ENCODE measurements at regions not wholly inside any gene's neighbourhood (a gene's known extent, or its start where the extent isn't known, plus 50 kb on each side); places are given as distances from the start of the nearest gene placed in this dataset.
"Not testable (repeated sequence)": the region's sequence is repeated elsewhere in the genome, so short reads cannot be mapped to it uniquely, and the experiment has no call there.

DNA sequence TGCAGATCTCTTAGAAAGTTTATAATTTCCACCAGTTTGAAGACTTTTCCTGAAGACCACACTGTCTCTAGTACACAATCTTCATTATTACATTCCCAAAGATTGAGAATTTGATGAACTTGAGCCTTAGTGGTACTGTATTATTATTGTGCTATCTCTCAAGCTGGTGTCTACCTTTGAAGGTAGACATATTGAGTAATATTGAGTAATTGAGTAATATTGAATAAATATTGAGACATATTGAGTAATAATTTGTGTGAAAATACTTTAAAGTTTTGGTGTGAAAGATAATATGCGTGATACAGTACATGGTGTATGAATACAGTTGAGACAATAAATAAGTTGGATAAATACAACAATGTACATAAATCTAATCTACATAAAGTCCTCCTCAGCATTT, 613.1 kb upstream of the ADGRL2 start:
- Histone ChIP-seq H3K9ac (ENCODE audit: insufficient read length, low read depth) (no peak overlapping the region), H3K9me3 (ENCODE audit: insufficient read depth, low read length) (no peaks in the 10 kb centered on the region), H3K4me1 (ENCODE audit: insufficient read depth, insufficient read length) (no peaks in the 10 kb centered on the region), H3K27me3 (ENCODE audit: insufficient read depth, insufficient read length) (no peaks in the 10 kb centered on the region), H3K36me3 (ENCODE audit: insufficient read depth, insufficient read length, low read length) (no peaks in the 10 kb centered on the region), H3K4me3 (ENCODE audit: insufficient read length, low read depth) (no peak overlapping the region)
- TF ChIP-seq YY1 (IDR thresholded peaks at IDR 0.05; ENCODE audit: insufficient read depth, insufficient read length) (no peak), ZNF274 (IDR thresholded peaks at IDR 0.05; ENCODE audit: low read depth, low read length) (no peak), SUZ12 (IDR thresholded peaks at IDR 0.05; ENCODE audit: extremely low read depth, insufficient read depth, insufficient read length) (no peak)
- DNase-seq (ENCODE audit: low read depth, low spot score) = no peak

DNA sequence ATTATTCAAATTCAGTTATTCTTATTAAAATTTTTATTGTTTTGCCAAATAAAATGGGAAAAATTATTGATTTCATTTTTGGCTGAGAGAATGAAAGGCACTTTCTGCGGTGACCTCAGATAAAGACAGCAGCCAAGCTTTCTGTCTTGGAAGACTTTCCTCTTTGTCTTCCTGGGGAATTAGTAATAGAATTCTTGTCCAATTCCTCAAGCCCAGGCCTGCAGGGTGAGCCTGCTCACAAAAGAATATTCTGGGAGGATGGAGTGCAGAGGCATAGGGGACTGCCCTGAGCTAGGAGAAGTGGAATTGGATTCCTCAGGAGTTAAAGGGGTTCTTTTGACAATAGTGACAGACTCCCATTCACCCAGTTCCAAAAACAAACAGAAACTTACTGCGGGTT, 614.5 kb upstream of the ADGRL2 start:
- Histone ChIP-seq H3K27me3 (ENCODE audit: insufficient read depth, insufficient read length) (no peaks in the 10 kb centered on the region), H3K4me1 (ENCODE audit: insufficient read depth, insufficient read length) (no peaks in the 10 kb centered on the region), H3K36me3 (ENCODE audit: insufficient read depth, insufficient read length, low read length) (no peaks in the 10 kb centered on the region), H3K9ac (ENCODE audit: insufficient read length, low read depth) (no peak overlapping the region), H3K9me3 (ENCODE audit: insufficient read depth, low read length) (no peaks in the 10 kb centered on the region), H3K4me3 (ENCODE audit: insufficient read length, low read depth) (no peak overlapping the region)
- no peak for TF ChIP-seq YY1 (IDR thresholded peaks at IDR 0.05; ENCODE audit: insufficient read depth, insufficient read length)
- no peak for TF ChIP-seq ZNF274 (IDR thresholded peaks at IDR 0.05; ENCODE audit: low read depth, low read length)
- no peak for TF ChIP-seq SUZ12 (IDR thresholded peaks at IDR 0.05; ENCODE audit: extremely low read depth, insufficient read depth, insufficient read length)
- DNase-seq (ENCODE audit: low read depth, low spot score) = no peak

- no peak for DNase-seq (ENCODE audit: low read depth, low spot score)
- Histone ChIP-seq H3K4me3 (ENCODE audit: insufficient read length, low read depth) (no peak overlapping the region), H3K36me3 (ENCODE audit: insufficient read depth, insufficient read length, low read length) (no peaks in the 10 kb centered on the region), H3K9me3 (ENCODE audit: insufficient read depth, low read length) (no peaks in the 10 kb centered on the region), H3K4me1 (ENCODE audit: insufficient read depth, insufficient read length) (no peaks in the 10 kb centered on the region), H3K27me3 (ENCODE audit: insufficient read depth, insufficient read length) (no peaks in the 10 kb centered on the region), H3K9ac (ENCODE audit: insufficient read length, low read depth) (no peak overlapping the region)
- TF ChIP-seq YY1 (IDR thresholded peaks at IDR 0.05; ENCODE audit: insufficient read depth, insufficient read length) = no peak
- no peak for TF ChIP-seq ZNF274 (IDR thresholded peaks at IDR 0.05; ENCODE audit: low read depth, low read length)
- TF ChIP-seq SUZ12 (IDR thresholded peaks at IDR 0.05; ENCODE audit: extremely low read depth, insufficient read depth, insufficient read length) = no peak
Measured at GRCh38 chr1:81183553-81183952, 617.2 kb upstream of the ADGRL2 start.

GRCh38 chr1:81183051-81183450, 617.7 kb upstream of the ADGRL2 start:
- Histone ChIP-seq H3K4me1 (ENCODE audit: insufficient read depth, insufficient read length) (no peaks in the 10 kb centered on the region), H3K4me3 (ENCODE audit: insufficient read length, low read depth) (no peak overlapping the region), H3K36me3 (ENCODE audit: insufficient read depth, insufficient read length, low read length) (no peaks in the 10 kb centered on the region), H3K9ac (ENCODE audit: insufficient read length, low read depth) (no peak overlapping the region), H3K27me3 (ENCODE audit: insufficient read depth, insufficient read length) (no peaks in the 10 kb centered on the region), H3K9me3 (ENCODE audit: insufficient read depth, low read length) (no peaks in the 10 kb centered on the region)
- no peak for DNase-seq (ENCODE audit: low read depth, low spot score)
- no peak for TF ChIP-seq YY1 (IDR thresholded peaks at IDR 0.05; ENCODE audit: insufficient read depth, insufficient read length)
- no peak for TF ChIP-seq ZNF274 (IDR thresholded peaks at IDR 0.05; ENCODE audit: low read depth, low read length)
- TF ChIP-seq SUZ12 (IDR thresholded peaks at IDR 0.05; ENCODE audit: extremely low read depth, insufficient read depth, insufficient read length) = no peak

DNA sequence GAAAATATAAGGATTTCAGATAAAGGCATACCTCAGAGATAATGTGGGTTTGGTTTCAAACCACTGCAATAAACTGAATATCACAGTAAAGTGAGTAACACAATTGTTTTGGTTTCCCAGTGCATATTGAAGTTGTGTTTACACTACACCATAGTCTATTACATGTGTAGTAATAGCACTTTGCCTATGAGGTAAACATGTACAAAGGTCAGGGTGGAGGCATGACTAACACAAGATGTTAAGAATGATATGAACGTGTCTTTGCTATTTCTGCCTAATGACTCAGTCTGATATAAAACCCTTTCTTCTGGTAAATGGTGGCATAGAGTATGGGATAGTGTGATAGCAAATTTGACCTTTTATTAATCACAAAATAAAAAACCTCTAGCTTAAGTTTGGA, 621.5 kb upstream of the ADGRL2 start:
- no peak for TF ChIP-seq SUZ12 (IDR thresholded peaks at IDR 0.05; ENCODE audit: extremely low read depth, insufficient read depth, insufficient read length)
- no peak for TF ChIP-seq ZNF274 (IDR thresholded peaks at IDR 0.05; ENCODE audit: low read depth, low read length)
- TF ChIP-seq YY1 (IDR thresholded peaks at IDR 0.05; ENCODE audit: insufficient read depth, insufficient read length) = no peak
- no peak for DNase-seq (ENCODE audit: low read depth, low spot score)
- Histone ChIP-seq H3K36me3 (ENCODE audit: insufficient read depth, insufficient read length, low read length) (no peaks in the 10 kb centered on the region), H3K9ac (ENCODE audit: insufficient read length, low read depth) (no peak overlapping the region), H3K4me3 (ENCODE audit: insufficient read length, low read depth) (no peak overlapping the region), H3K4me1 (ENCODE audit: insufficient read depth, insufficient read length) (no peaks in the 10 kb centered on the region), H3K9me3 (ENCODE audit: insufficient read depth, low read length) (no peaks in the 10 kb centered on the region), H3K27me3 (ENCODE audit: insufficient read depth, insufficient read length) (no peaks in the 10 kb centered on the region)

DNA sequence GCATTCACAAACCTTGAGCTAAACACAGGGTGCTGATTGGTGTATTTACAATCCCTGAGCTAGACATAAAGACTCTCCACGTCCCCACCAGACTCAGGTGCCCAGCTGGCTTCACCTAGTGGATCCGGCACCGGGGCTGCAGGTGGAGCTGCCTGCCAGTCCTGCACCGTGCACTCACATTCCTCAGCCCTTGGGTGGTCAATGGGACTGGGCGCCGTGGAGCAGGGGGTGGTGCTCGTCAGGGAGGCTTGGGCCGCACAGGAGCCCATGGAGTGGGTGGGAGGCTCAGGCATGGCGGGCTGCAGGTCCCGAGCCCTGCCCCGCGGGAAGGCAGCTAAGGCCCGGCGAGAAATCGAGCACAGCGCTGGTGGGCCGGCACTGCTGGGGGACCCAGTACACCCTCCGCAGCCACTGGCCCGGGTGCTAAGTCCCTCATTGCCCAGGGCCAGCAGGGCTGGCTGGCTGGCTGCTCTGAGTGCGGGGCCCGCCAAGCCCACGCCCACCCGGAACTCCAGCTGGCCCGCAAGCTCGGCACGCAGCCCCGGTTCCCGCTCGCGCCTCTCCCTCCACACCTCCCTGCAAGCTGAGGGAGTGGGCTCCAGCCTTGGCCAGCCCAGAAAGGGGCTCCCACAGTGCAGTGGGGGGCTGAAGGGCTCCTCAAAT, 622.2 kb upstream of the ADGRL2 start:
- not testable (repeated sequence) for H3K36me3 ChIP-seq (ENCODE audit: insufficient read depth, insufficient read length, low read length); H3K9me3 ChIP-seq (ENCODE audit: insufficient read depth, low read length); DNase-seq (ENCODE audit: low read depth, low spot score); H3K27me3 ChIP-seq (ENCODE audit: insufficient read depth, insufficient read length); H3K9ac ChIP-seq (ENCODE audit: insufficient read length, low read depth); H3K4me3 ChIP-seq (ENCODE audit: insufficient read length, low read depth); H3K4me1 ChIP-seq (ENCODE audit: insufficient read depth, insufficient read length)

DNA sequence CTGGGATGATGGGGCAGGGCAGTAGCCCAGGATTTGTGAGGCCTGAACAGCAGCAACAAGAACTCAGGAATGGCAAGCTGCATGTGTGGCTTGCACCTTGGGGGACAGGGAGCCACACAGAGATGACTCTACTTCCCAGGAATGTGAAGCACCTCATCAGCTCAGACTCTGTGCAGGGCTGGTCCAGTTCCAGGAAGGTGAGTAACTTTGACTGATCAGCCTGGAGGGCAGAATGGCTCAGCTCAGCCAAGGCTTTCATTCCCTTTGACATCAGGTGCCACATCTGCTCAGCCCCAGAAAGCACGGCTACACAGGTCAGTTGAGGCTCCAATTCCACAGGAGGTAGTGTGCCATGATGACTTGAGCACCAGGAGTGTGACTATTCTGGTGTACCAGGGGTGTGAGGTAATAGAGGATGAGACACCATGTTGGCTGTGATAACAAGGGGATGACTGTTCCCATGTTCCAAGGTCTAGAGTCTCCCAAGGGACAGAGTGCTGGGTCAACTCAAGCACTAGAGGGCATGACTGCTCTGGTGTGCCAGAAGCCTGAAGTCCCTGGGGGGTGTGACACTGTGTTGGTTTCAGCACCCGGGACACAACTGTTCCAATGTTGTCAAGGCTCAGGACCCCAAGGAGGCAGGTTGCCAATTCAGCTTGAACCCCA, 625.8 kb upstream of the ADGRL2 start:
- no peaks in the 10 kb centered on the region for H3K36me3 ChIP-seq (ENCODE audit: insufficient read depth, insufficient read length, low read length)
- DNase-seq (ENCODE audit: low read depth, low spot score) = no peak
- TF ChIP-seq YY1 (IDR thresholded peaks at IDR 0.05; ENCODE audit: insufficient read depth, insufficient read length) (no peak), SUZ12 (IDR thresholded peaks at IDR 0.05; ENCODE audit: extremely low read depth, insufficient read depth, insufficient read length) (no peak)
- H3K4me1 ChIP-seq (ENCODE audit: insufficient read depth, insufficient read length) = no peaks in the 10 kb centered on the region
- no peaks in the 10 kb centered on the region for H3K27me3 ChIP-seq (ENCODE audit: insufficient read depth, insufficient read length)
- peaks cover 23% of the 10 kb centered on the region for H3K9me3 ChIP-seq (ENCODE audit: insufficient read depth, low read length)
- no peak overlapping the region for H3K4me3 ChIP-seq (ENCODE audit: insufficient read length, low read depth)
- no peak overlapping the region for H3K9ac ChIP-seq (ENCODE audit: insufficient read length, low read depth)
